HCT116 (cell line): ENCODE measurements at regions not wholly inside any gene's neighbourhood (a gene's known extent, or its start where the extent isn't known, plus 50 kb on each side); places are given as distances from the start of the nearest gene placed in this dataset.

Experiments used
- CTCF ChIP-seq, 3 experiments: fragments of 200-600 bp in 1 of 3; sonication (generic) in 1 of 3; IDR thresholded peaks in 2 of 3; conservative IDR thresholded peaks in 1 of 3; 2 replicates each; pipeline ENCODE4 v1.5.1; 2012 to 2017; ENCODE audit warnings: low read depth in 2 of 3, low read length in 2 of 3, antibody characterized with exemption in 1 of 3, borderline replicate concordance in 1 of 3, control low read depth in 1 of 3, mild to moderate bottlenecking in 1 of 3, mixed read lengths in 1 of 3, mixed run types in 1 of 3, moderate library complexity in 1 of 3; ENCODE audit not compliant: insufficient read depth in 1 of 3
- EGR1 ChIP-seq: IDR thresholded peaks from 2 replicates; pipeline ENCODE4 v1.6.1; 2012; ENCODE audit warnings: low read depth
- EZH2 ChIP-seq: fragments of 200-600 bp; sonication (generic); IDR thresholded peaks from 2 replicates; pipeline ENCODE4 v1.6.1; 2017; ENCODE audit warnings: antibody characterized with exemption, mixed run types
- EZH2phosphoT487 ChIP-seq: fragments of 200-600 bp; IDR thresholded peaks from 2 replicates; pipeline ENCODE4 v1.6.1; 2018; ENCODE audit warnings: antibody characterized with exemption, borderline replicate concordance
- POLR2A ChIP-seq: IDR thresholded peaks from 2 replicates; pipeline ENCODE4 v1.7.0; 2011; ENCODE audit warnings: borderline replicate concordance; ENCODE audit not compliant: insufficient read depth, insufficient read length; ENCODE audit errors: extremely low read depth
- POLR2AphosphoS5 ChIP-seq: IDR thresholded peaks from 2 replicates; pipeline ENCODE4 v1.6.1; 2011; ENCODE audit warnings: mild to moderate bottlenecking, low read depth, low read length, moderate library complexity
- RAD21 ChIP-seq: IDR thresholded peaks from 2 replicates; pipeline ENCODE4 v1.6.1; 2012; ENCODE audit warnings: low read depth, mild to moderate bottlenecking
- SIN3A ChIP-seq: IDR thresholded peaks from 2 replicates; pipeline ENCODE4 v1.6.1; 2012; ENCODE audit warnings: low read depth
- SP1 ChIP-seq: IDR thresholded peaks from 2 replicates; pipeline ENCODE4 v1.6.1; 2012; ENCODE audit warnings: low read depth
- ZNF274 ChIP-seq: fragments of 200-500 bp; sonication (Bioruptor generic); IDR thresholded peaks from 2 replicates; pipeline ENCODE4 v1.6.1; 2014; ENCODE audit warnings: mild to moderate bottlenecking, low read depth, low read length, inconsistent platforms

DNA sequence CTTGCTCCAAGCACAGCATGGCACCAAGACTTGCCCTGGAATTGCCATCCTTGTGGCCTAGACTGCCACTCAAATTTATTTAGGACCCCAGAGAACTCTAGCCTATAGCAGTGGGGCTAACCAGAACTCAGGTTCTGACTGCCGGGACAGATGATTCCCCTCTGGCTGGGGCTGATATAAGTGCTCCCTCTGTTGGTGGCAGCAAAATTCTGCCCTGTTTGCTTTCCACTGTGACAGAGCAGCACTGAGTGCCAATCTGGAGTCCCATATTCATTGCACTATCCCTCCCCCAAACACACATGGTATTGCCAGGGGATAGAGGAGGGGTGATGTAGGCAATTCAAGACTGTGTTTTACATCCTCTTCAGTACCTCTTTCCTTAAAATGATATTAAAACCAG is 1081.9 kb downstream of the FAT4 start:
- TF ChIP-seq POLR2A (no peak), CTCF (IDR thresholded peaks at IDR 0.05 in 2 of 3, conservative IDR thresholded peaks at IDR 0.05 in 1 of 3; ENCODE audit: borderline replicate concordance in 1 of 3, insufficient read depth in 1 of 3, low read depth in 2 of 3, low read length in 2 of 3) (peak in 2 of 3 experiments; percentile 28 to 33; a peak in 4 of 6 replicates), RAD21 (peak; percentile 25; the same call in 1 of the 2 replicates), ZNF274 (no peak), SIN3A (no peak), EZH2phosphoT487 (no peak), SP1 (no peak), POLR2AphosphoS5 (no peak), EZH2 (no peak), EGR1 (no peak)
